Endodermal cell (in vitro differentiated cells): ENCODE measurements at regions not wholly inside any gene's neighbourhood (a gene's known extent, or its start where the extent isn't known, plus 50 kb on each side); places are given as distances from the start of the nearest gene placed in this dataset.

Source experiments
- DNase-seq: peaks from one replicate; pipeline ENCODE4 v3.0.0-alpha.2; 2017
- H3K27ac ChIP-seq: 2 replicates; pipeline ENCODE4 v1.5.1; 2013; ENCODE audit warnings: mild to moderate bottlenecking, low read depth, low read length, moderate library complexity
- H3K27me3 ChIP-seq: 2 replicates; pipeline ENCODE4 v1.6.1; 2013; ENCODE audit warnings: mild to moderate bottlenecking, low read length, moderate library complexity; ENCODE audit not compliant: insufficient read depth, control insufficient read depth, poor library complexity, severe bottlenecking
- H3K36me3 ChIP-seq: 2 replicates; pipeline ENCODE4 v1.7.0; 2013; ENCODE audit warnings: mild to moderate bottlenecking, low read length, moderate library complexity; ENCODE audit not compliant: control insufficient read depth, insufficient read depth
- H3K4me1 ChIP-seq: one replicate; pipeline ENCODE4 v1.7.0; 2013; ENCODE audit warnings: low read length; ENCODE audit not compliant: control insufficient read depth, insufficient read depth
- H3K4me3 ChIP-seq: 2 replicates; pipeline ENCODE4 v1.5.1; 2013; ENCODE audit warnings: mild to moderate bottlenecking, low read length, moderate library complexity
- H3K9ac ChIP-seq: 2 replicates; pipeline ENCODE4 v1.6.1; 2013; ENCODE audit warnings: mild to moderate bottlenecking, low read length, moderate library complexity; ENCODE audit not compliant: poor library complexity, severe bottlenecking; ENCODE audit errors: extremely low read depth
- H3K9me3 ChIP-seq: 2 replicates; pipeline ENCODE4 v1.6.1; 2013; ENCODE audit warnings: mild to moderate bottlenecking, low read length, moderate library complexity; ENCODE audit not compliant: control insufficient read depth
- H3K27ac Mint-ChIP-seq: 2 replicates; pipeline ENCODE4 v1.8.0; 2020; ENCODE audit warnings: mixed read lengths
- H3K27me3 Mint-ChIP-seq: 2 replicates; pipeline ENCODE4 v1.8.0; 2021; ENCODE audit warnings: mild to moderate bottlenecking, mixed read lengths; ENCODE audit not compliant: insufficient read depth
- H3K36me3 Mint-ChIP-seq: 2 replicates; pipeline ENCODE4 v1.8.0; 2020; ENCODE audit warnings: low read depth, mixed read lengths
- H3K4me1 Mint-ChIP-seq: 2 replicates; pipeline ENCODE4 v1.8.0; 2020; ENCODE audit warnings: mixed read lengths
- H3K4me3 Mint-ChIP-seq: 2 replicates; pipeline ENCODE4 v1.8.0; 2020; ENCODE audit warnings: mild to moderate bottlenecking, moderate library complexity, mixed read lengths
- H3K9me3 Mint-ChIP-seq: 2 replicates; pipeline ENCODE4 v1.8.0; 2020; ENCODE audit warnings: mild to moderate bottlenecking, mixed read lengths
- CTCF ChIP-seq: fragments of 200-600 bp; sonication (generic); conservative IDR thresholded peaks from 2 replicates; pipeline ENCODE4 v1.5.0; 2021; ENCODE audit warnings: antibody characterized with exemption, mild to moderate bottlenecking
- WGBS, 2 experiments: methylation state at CpG; one replicate each; pipeline versions ENCODE4 v1.1.5 to v1.1.7; 2013; ENCODE audit warnings: missing lambda C conversion rate in 2 of 2, mixed read lengths in 1 of 2; ENCODE audit not compliant: insufficient coverage in 1 of 2, insufficient read length in 1 of 2; 5-methylcytosine and 5-hydroxymethylcytosine counted together

DNA sequence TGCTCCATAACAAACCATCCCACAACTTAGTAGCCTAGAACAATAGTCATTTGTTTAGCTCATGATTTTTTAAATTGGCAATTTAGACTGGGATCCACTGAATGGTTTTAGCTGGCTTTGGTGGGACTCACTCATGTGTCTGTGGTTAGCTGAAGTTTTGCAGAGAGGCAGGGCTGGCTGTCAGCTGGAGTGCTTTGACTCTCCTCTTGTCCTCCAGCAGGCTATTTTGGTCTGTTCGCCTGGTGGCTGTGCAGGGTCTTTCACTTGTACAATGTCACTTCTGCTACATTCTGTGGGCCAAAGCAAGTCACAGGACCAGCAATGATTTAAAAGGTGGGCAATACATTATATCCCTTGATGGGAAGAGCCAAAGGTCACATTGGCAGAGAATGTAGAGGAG, 1146.5 kb downstream of the ROBO2 start:
- peaks cover 7% of the 10 kb centered on the region for H3K4me1 Mint-ChIP-seq
- H3K36me3 ChIP-seq, result no peaks in the 10 kb centered on the region
- H3K27me3 Mint-ChIP-seq, result no peaks in the 10 kb centered on the region
- no peaks in the 10 kb centered on the region for H3K36me3 Mint-ChIP-seq
- no peak overlapping the region for H3K27ac ChIP-seq
- no peak overlapping the region for H3K9ac ChIP-seq
- peak; percentile 46 for DNase-seq
- H3K9me3 Mint-ChIP-seq, result peaks cover 5% of the 10 kb centered on the region
- TF ChIP-seq CTCF, result peak; percentile 17
- no peak overlapping the region for H3K4me3 Mint-ChIP-seq
- no peak overlapping the region for H3K4me3 ChIP-seq
- H3K27me3 ChIP-seq, result no peaks in the 10 kb centered on the region
- H3K27ac Mint-ChIP-seq, result no peak overlapping the region
- 60 to 94% methylated on average over 1 of the region's 1 CpG for WGBS, 2 experiments
- H3K9me3 ChIP-seq, result no peaks in the 10 kb centered on the region
- H3K4me1 ChIP-seq, result no peaks in the 10 kb centered on the region

DNA sequence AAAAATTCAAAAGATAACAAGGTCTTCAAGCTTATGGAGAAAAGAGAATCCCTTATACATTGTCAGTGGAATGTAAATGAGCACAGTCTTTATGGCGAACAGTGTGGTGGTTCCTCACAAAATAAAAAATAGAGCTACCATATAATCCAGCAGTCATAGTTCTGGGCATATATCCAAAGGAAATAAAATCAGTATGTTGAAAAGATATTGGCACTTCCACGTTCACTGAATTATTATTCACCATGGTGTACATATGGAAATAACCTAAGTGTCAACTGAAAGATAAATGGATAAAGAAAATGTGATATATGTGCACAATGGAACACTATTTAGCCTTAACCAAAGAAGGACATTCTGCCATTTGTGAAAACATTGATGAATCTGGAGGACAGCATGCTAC, 1161.2 kb downstream of the ROBO2 start:
- H3K27me3 ChIP-seq, result no peaks in the 10 kb centered on the region
- TF ChIP-seq CTCF, result no peak
- no peaks in the 10 kb centered on the region for H3K9me3 Mint-ChIP-seq
- no peak overlapping the region for H3K9ac ChIP-seq
- H3K4me3 Mint-ChIP-seq, result no peak overlapping the region
- no peak overlapping the region for H3K27ac Mint-ChIP-seq
- no peaks in the 10 kb centered on the region for H3K36me3 Mint-ChIP-seq
- H3K4me1 ChIP-seq, result peaks cover 3% of the 10 kb centered on the region
- no peak overlapping the region for H3K27ac ChIP-seq
- no peaks in the 10 kb centered on the region for H3K36me3 ChIP-seq
- H3K4me3 ChIP-seq, result no peak overlapping the region
- peaks cover 12% of the 10 kb centered on the region for H3K4me1 Mint-ChIP-seq
- no peaks in the 10 kb centered on the region for H3K9me3 ChIP-seq
- no peak for DNase-seq
- WGBS, 2 experiments, result 92% methylated on average over 2 of the region's 2 CpGs; no CpG with 5 or more reads in 1 of the 2 experiments
- no peaks in the 10 kb centered on the region for H3K27me3 Mint-ChIP-seq

- no peaks in the 10 kb centered on the region for H3K36me3 Mint-ChIP-seq
- H3K4me1 Mint-ChIP-seq, result peaks cover 12% of the 10 kb centered on the region
- Histone ChIP-seq H3K36me3 (no peaks in the 10 kb centered on the region), H3K9ac (no peak overlapping the region), H3K27me3 (no peaks in the 10 kb centered on the region), H3K9me3 (no peaks in the 10 kb centered on the region), H3K4me3 (no peak overlapping the region), H3K27ac (no peak overlapping the region), H3K4me1 (peaks cover 3% of the 10 kb centered on the region)
- no peak overlapping the region for H3K4me3 Mint-ChIP-seq
- 51 to 78% methylated on average over 3 to 5 of the region's 5 CpGs for WGBS, 2 experiments
- peak; percentile 52 for DNase-seq
- H3K9me3 Mint-ChIP-seq, result no peaks in the 10 kb centered on the region
- peak; percentile 57 for TF ChIP-seq CTCF
- no peaks in the 10 kb centered on the region for H3K27me3 Mint-ChIP-seq
- H3K27ac Mint-ChIP-seq, result no peak overlapping the region
Measured at GRCh38 chr3:78204977-78205376, 1165.1 kb downstream of the ROBO2 start.
